GM12891 (cell line): ENCODE measurements at regions not wholly inside any gene's neighbourhood (a gene's known extent, or its start where the extent isn't known, plus 50 kb on each side); places are given as distances from the start of the nearest gene placed in this dataset.

Source experiments
- PAX5 ChIP-seq: IDR thresholded peaks from 2 replicates; pipeline ENCODE4 v1.6.1; 2011; ENCODE audit warnings: low read length, moderate library complexity, mild to moderate bottlenecking; ENCODE audit not compliant: insufficient read depth, severe bottlenecking
- POLR2A ChIP-seq: IDR thresholded peaks from 2 replicates; pipeline ENCODE4 v1.6.1; 2011; ENCODE audit warnings: low read depth, low read length, control low read depth
- POLR2AphosphoS5 ChIP-seq: IDR thresholded peaks from 2 replicates; pipeline ENCODE4 v1.6.1; 2011; ENCODE audit warnings: low read depth, low read length, control low read depth
- SPI1 ChIP-seq: IDR thresholded peaks from 2 replicates; pipeline ENCODE4 v1.6.1; 2011; ENCODE audit warnings: low read depth, low read length, control low read depth
- TAF1 ChIP-seq: IDR thresholded peaks from 2 replicates; pipeline ENCODE4 v1.6.1; 2011; ENCODE audit warnings: low read depth, low read length, control low read depth

GRCh38 chr6:115634887-115635286 is 425.8 kb downstream of the FRK start:
- TF ChIP-seq POLR2AphosphoS5 (no peak), POLR2A (no peak), TAF1 (no peak), PAX5 (no peak), SPI1 (no peak)
